ENCODE measurements at regions not wholly inside any gene's neighbourhood (a gene's known extent, or its start where the extent isn't known, plus 50 kb on each side); places are given as distances from the start of the nearest gene placed in this dataset.

GRCh38 chr11:70621241-70621640 is 222.9 kb downstream of the CTTN start:
- H3K27me3 Mint-ChIP-seq (ENCODE audit: insufficient read depth, unreplicated experiment), result no peaks in the 10 kb centered on the region
- H3K4me1 ChIP-seq, result peaks cover 18% of the 10 kb centered on the region
- no peak for TF ChIP-seq CTCF (IDR thresholded peaks at IDR 0.05; ENCODE audit: insufficient read depth in 1 of 2, low read depth in 1 of 2, low read length in 1 of 2, severe bottlenecking in 1 of 2, unreplicated experiment in 1 of 2)
- H3K4me3 ChIP-seq (ENCODE audit: low read depth, low read length), result no peak overlapping the region
- ChIA-PET CTCF (no interaction called here), POLR2A (no interaction called here)
- no peak overlapping the region for H3K4me3 Mint-ChIP-seq (ENCODE audit: unreplicated experiment)
- no peaks in the 10 kb centered on the region for H3K27me3 ChIP-seq (replicated peaks; ENCODE audit: control insufficient read depth, insufficient read depth, low read length)
- DNase-seq, result no peak
- H3K27ac Mint-ChIP-seq (ENCODE audit: unreplicated experiment), result no peak overlapping the region
- peaks cover 28% of the 10 kb centered on the region for H3K36me3 Mint-ChIP-seq (ENCODE audit: insufficient read depth, unreplicated experiment)
- peaks cover 11% of the 10 kb centered on the region; the same call in 1 of the 2 replicates for H3K9me3 ChIP-seq
- no peaks in the 10 kb centered on the region for H3K4me1 Mint-ChIP-seq (ENCODE audit: low read depth, unreplicated experiment)
- no peaks in the 10 kb centered on the region for H3K36me3 ChIP-seq (ENCODE audit: control insufficient read depth, insufficient read depth, low read length)
- intact Hi-C loops (cut with micrococcal nuclease; ENCODE audit: unreplicated experiment), result no loop called here
- no peaks in the 10 kb centered on the region for H3K9me3 Mint-ChIP-seq (ENCODE audit: unreplicated experiment)
- no TSS peak for BruUV-seq (replicated peaks)

- H3K36me3 Mint-ChIP-seq (ENCODE audit: insufficient read depth, unreplicated experiment), result peaks cover 29% of the 10 kb centered on the region
- TF ChIP-seq CTCF (IDR thresholded peaks at IDR 0.05; ENCODE audit: insufficient read depth in 1 of 2, low read depth in 1 of 2, low read length in 1 of 2, severe bottlenecking in 1 of 2, unreplicated experiment in 1 of 2), result no peak
- Histone ChIP-seq H3K4me1 (peaks cover 9% of the 10 kb centered on the region), H3K36me3 (ENCODE audit: control insufficient read depth, insufficient read depth, low read length) (no peaks in the 10 kb centered on the region), H3K4me3 (ENCODE audit: low read depth, low read length) (no peak overlapping the region), H3K27me3 (replicated peaks; ENCODE audit: control insufficient read depth, insufficient read depth, low read length) (no peaks in the 10 kb centered on the region), H3K9me3 (peaks cover 8% of the 10 kb centered on the region; the same call in 1 of the 2 replicates)
- no peaks in the 10 kb centered on the region for H3K9me3 Mint-ChIP-seq (ENCODE audit: unreplicated experiment)
- H3K27ac Mint-ChIP-seq (ENCODE audit: unreplicated experiment), result no peak overlapping the region
- no TSS peak for BruUV-seq (replicated peaks)
- H3K4me1 Mint-ChIP-seq (ENCODE audit: low read depth, unreplicated experiment), result no peaks in the 10 kb centered on the region
- POLR2A ChIA-PET, result no interaction called here
- DNase-seq, result no peak
- intact Hi-C loops (cut with micrococcal nuclease; ENCODE audit: unreplicated experiment), result no loop called here
- H3K4me3 Mint-ChIP-seq (ENCODE audit: unreplicated experiment), result no peak overlapping the region
- CTCF ChIA-PET, result no interaction called here
- H3K27me3 Mint-ChIP-seq (ENCODE audit: insufficient read depth, unreplicated experiment), result no peaks in the 10 kb centered on the region
Measured at GRCh38 chr11:70622091-70622490, 223.8 kb downstream of the CTTN start.

GRCh38 chr11:70623906-70624597 is 225.7 kb downstream of the CTTN start:
- Mint-ChIP-seq H3K9me3 (ENCODE audit: unreplicated experiment) (no peaks in the 10 kb centered on the region), H3K27ac (ENCODE audit: unreplicated experiment) (no peak overlapping the region), H3K4me1 (ENCODE audit: low read depth, unreplicated experiment) (no peaks in the 10 kb centered on the region), H3K4me3 (ENCODE audit: unreplicated experiment) (no peak overlapping the region), H3K27me3 (ENCODE audit: insufficient read depth, unreplicated experiment) (no peaks in the 10 kb centered on the region), H3K36me3 (ENCODE audit: insufficient read depth, unreplicated experiment) (peaks cover 34% of the 10 kb centered on the region)
- BruUV-seq (replicated peaks), result no TSS peak
- intact Hi-C loops (cut with micrococcal nuclease; ENCODE audit: unreplicated experiment), result loop anchor here (1.0 kb wide), 1 partner anchor 32 kb away; no protein-coding TSS in a partner anchor
- Histone ChIP-seq H3K27me3 (replicated peaks; ENCODE audit: control insufficient read depth, insufficient read depth, low read length) (no peaks in the 10 kb centered on the region), H3K36me3 (ENCODE audit: control insufficient read depth, insufficient read depth, low read length) (no peaks in the 10 kb centered on the region), H3K9me3 (peaks cover 8% of the 10 kb centered on the region; the same call in 1 of the 2 replicates), H3K4me1 (no peaks in the 10 kb centered on the region), H3K4me3 (ENCODE audit: low read depth, low read length) (no peak overlapping the region)
- ChIA-PET POLR2A (no interaction called here), CTCF (no interaction called here)
- TF ChIP-seq CTCF (IDR thresholded peaks at IDR 0.05; ENCODE audit: insufficient read depth in 1 of 2, low read depth in 1 of 2, low read length in 1 of 2, severe bottlenecking in 1 of 2, unreplicated experiment in 1 of 2), result no peak
- no peak for DNase-seq

Data from Caco-2 (cell line).